Smooth muscle cell (in vitro differentiated cells): ENCODE measurements at regions not wholly inside any gene's neighbourhood (a gene's known extent, or its start where the extent isn't known, plus 50 kb on each side); places are given as distances from the start of the nearest gene placed in this dataset.

Source experiments
- DNase-seq: peaks from one replicate; lab custom pipeline; 2025; ENCODE audit not compliant: unreplicated experiment; lab: John Stamatoyannopoulos, UW
- H2AFZ ChIP-seq: fragments of 200-600 bp; sonication (generic); 2 replicates; pipeline ENCODE4 v1.6.0; 2016; ENCODE audit warnings: antibody characterized with exemption, low read depth, mild to moderate bottlenecking
- H3F3A ChIP-seq: fragments of 200-600 bp; sonication (generic); 2 replicates; pipeline ENCODE4 v1.6.0; 2017; ENCODE audit warnings: antibody characterized with exemption, low read depth
- H3K27ac ChIP-seq: fragments of 200-600 bp; sonication (generic); 2 replicates; pipeline ENCODE4 v1.5.1; 2016; ENCODE audit warnings: low read depth, mild to moderate bottlenecking
- H3K27me3 ChIP-seq: fragments of 200-600 bp; sonication (generic); 2 replicates; pipeline ENCODE4 v1.6.1; 2016; ENCODE audit warnings: low read depth, mild to moderate bottlenecking
- H3K36me3 ChIP-seq: fragments of 200-600 bp; sonication (generic); 2 replicates; pipeline ENCODE4 v1.5.1; 2016; ENCODE audit warnings: low read depth
- H3K4me1 ChIP-seq: fragments of 200-600 bp; sonication (generic); 2 replicates; pipeline ENCODE4 v1.5.1; 2016; ENCODE audit warnings: low read depth
- H3K4me2 ChIP-seq: fragments of 200-600 bp; sonication (generic); 2 replicates; pipeline ENCODE4 v1.6.0; 2016; ENCODE audit warnings: mild to moderate bottlenecking
- H3K4me3 ChIP-seq: fragments of 200-600 bp; sonication (generic); 2 replicates; pipeline ENCODE4 v1.5.1; 2016; ENCODE audit warnings: mild to moderate bottlenecking
- H3K79me2 ChIP-seq: fragments of 200-600 bp; sonication (generic); 2 replicates; pipeline ENCODE4 v1.6.0; 2016; ENCODE audit warnings: low read depth, mild to moderate bottlenecking
- H3K9ac ChIP-seq: fragments of 200-600 bp; sonication (generic); 2 replicates; pipeline ENCODE4 v1.6.0; 2016; ENCODE audit warnings: low read depth
- H3K9me3 ChIP-seq: fragments of 200-600 bp; sonication (generic); replicated peaks from 2 replicates; pipeline ENCODE4 v1.5.1; 2016; ENCODE audit warnings: low read depth
- H4K20me1 ChIP-seq: fragments of 200-600 bp; sonication (generic); 2 replicates; pipeline ENCODE4 v1.6.0; 2016; ENCODE audit warnings: low read depth
- WGBS: methylation state at CpG from one replicate; pipeline ENCODE4 v1.1.7; 2016; ENCODE audit warnings: low lambda C conversion rate; 5-methylcytosine and 5-hydroxymethylcytosine counted together
- TF ChIP-seq, protein P1 (sequence below): fragments of 200-600 bp; sonication (generic); IDR thresholded peaks from 2 replicates; pipeline ENCODE4 v1.5.1; 2017; ENCODE audit warnings: borderline replicate concordance, mild to moderate bottlenecking, antibody characterized with exemption; ENCODE audit not compliant: insufficient read depth, poor library complexity, severe bottlenecking

DNA sequence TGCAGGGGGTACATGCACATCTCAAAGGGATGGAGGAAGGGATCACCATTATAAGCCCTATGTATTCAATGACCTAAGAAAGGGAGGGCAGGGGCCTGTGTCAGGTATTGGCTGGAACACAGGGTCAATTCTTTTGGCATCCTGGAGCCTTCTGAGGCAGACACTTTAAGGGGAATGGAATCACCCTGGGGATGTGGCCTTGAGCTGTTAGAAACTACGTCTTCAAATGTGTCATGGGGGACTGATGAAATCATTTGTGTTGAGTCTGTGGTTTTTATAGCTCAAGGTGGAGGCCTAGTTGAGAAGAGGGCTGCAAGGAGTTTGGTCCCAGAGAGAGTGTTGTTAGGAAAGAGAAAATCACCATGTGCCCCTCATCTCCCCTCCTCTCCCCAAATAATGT, 206.1 kb upstream of the CELF2 start:
- WGBS: 96% methylated on average over 1 of the region's 1 CpG
- Histone ChIP-seq H3K27me3 (no peaks in the 10 kb centered on the region), H3K4me2 (no peak overlapping the region), H3K79me2 (no peaks in the 10 kb centered on the region), H3K4me3 (no peak overlapping the region), H4K20me1 (no peaks in the 10 kb centered on the region), H3K36me3 (no peaks in the 10 kb centered on the region), H3F3A (no peaks in the 10 kb centered on the region), H3K9me3 (no peaks in the 10 kb centered on the region), H3K4me1 (no peaks in the 10 kb centered on the region), H2AFZ (no peak overlapping the region), H3K27ac (no peak overlapping the region), H3K9ac (no peak overlapping the region)
- no peak for DNase-seq
- TF ChIP-seq, protein P1, sequence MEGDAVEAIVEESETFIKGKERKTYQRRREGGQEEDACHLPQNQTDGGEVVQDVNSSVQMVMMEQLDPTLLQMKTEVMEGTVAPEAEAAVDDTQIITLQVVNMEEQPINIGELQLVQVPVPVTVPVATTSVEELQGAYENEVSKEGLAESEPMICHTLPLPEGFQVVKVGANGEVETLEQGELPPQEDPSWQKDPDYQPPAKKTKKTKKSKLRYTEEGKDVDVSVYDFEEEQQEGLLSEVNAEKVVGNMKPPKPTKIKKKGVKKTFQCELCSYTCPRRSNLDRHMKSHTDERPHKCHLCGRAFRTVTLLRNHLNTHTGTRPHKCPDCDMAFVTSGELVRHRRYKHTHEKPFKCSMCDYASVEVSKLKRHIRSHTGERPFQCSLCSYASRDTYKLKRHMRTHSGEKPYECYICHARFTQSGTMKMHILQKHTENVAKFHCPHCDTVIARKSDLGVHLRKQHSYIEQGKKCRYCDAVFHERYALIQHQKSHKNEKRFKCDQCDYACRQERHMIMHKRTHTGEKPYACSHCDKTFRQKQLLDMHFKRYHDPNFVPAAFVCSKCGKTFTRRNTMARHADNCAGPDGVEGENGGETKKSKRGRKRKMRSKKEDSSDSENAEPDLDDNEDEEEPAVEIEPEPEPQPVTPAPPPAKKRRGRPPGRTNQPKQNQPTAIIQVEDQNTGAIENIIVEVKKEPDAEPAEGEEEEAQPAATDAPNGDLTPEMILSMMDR: no peak

DNA sequence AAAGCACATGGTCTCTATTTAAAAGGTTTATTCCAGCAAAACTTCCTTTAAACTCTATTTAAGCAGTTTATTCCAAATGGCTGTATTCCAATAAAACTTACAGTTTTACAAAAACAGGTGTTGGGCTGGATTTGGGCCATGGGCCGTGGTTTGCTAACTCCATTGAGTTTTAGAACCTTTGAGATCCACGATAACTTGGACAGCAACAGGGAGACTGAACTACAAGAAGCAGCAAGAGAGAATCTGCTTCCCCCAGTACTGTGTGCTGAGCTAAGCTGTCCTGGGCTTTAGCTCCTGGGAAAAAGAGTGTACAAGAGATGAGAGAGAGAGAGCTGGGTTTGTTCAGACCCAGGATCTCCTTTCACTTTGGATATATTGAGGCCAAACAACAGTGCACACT, 204.0 kb upstream of the CELF2 start:
- H3K36me3 ChIP-seq: no peaks in the 10 kb centered on the region
- no peaks in the 10 kb centered on the region for H3F3A ChIP-seq
- H3K9me3 ChIP-seq: no peaks in the 10 kb centered on the region
- H3K4me3 ChIP-seq: no peak overlapping the region
- DNase-seq: no peak
- TF ChIP-seq, protein P1: no peak
- WGBS: 82% methylated on average over 2 of the region's 2 CpGs
- H4K20me1 ChIP-seq: no peaks in the 10 kb centered on the region
- H3K27ac ChIP-seq: no peak overlapping the region
- no peak overlapping the region for H3K9ac ChIP-seq
- no peak overlapping the region for H3K4me2 ChIP-seq
- no peaks in the 10 kb centered on the region for H3K27me3 ChIP-seq
- H3K4me1 ChIP-seq: no peaks in the 10 kb centered on the region
- no peaks in the 10 kb centered on the region for H3K79me2 ChIP-seq
- no peak overlapping the region for H2AFZ ChIP-seq

DNA sequence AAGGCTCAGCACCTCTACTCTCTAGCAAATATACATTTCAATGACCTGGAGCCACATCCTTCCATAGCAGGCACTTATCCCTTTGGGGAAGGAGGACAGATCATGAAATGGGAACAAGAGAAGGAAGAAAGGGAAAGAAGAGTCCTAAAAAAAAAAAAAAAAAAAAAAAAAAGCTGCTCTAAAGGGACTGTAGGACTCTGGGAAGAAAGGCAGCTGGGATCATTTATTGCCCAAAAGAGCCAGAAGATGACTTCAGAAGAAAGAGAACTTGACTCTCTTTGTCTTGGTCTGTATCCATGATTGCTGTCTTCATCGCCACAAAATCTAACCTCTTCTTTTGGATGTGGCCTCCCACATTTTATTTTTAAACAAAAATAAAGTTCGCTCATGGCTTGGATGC, 203.6 kb upstream of the CELF2 start:
- Histone ChIP-seq H3K27ac (no peak overlapping the region), H3K27me3 (no peaks in the 10 kb centered on the region), H2AFZ (no peak overlapping the region), H3K4me3 (no peak overlapping the region), H3F3A (no peaks in the 10 kb centered on the region), H3K9ac (no peak overlapping the region), H3K36me3 (no peaks in the 10 kb centered on the region), H3K4me1 (no peaks in the 10 kb centered on the region), H3K79me2 (no peaks in the 10 kb centered on the region), H4K20me1 (no peaks in the 10 kb centered on the region), H3K9me3 (no peaks in the 10 kb centered on the region), H3K4me2 (no peak overlapping the region)
- 92% methylated on average over 2 of the region's 2 CpGs for WGBS
- TF ChIP-seq, protein P1: no peak
- DNase-seq: no peak

DNA sequence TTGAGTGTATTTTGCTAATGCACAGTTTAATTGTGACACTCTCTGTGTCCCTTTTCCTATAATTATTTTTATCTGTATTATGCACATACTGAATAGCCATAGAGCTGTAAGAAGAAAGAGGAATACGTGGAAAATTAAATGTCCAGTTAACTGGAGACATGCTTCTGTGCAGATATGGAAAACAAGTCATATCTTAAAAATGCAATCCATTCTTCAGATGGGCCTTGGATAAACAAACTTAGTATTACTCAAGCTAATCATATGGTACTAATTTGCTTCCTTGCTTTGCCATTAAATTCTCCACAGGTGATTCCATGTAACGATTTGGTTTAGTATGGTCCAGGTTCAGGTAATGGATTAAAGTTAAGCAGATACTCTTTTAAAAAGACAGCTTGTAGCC, 201.2 kb upstream of the CELF2 start:
- Histone ChIP-seq H3K4me2 (peak overlapping the region; percentile 34), H3K27me3 (no peaks in the 10 kb centered on the region), H3K4me1 (no peaks in the 10 kb centered on the region), H2AFZ (no peak overlapping the region), H4K20me1 (no peaks in the 10 kb centered on the region), H3K36me3 (no peaks in the 10 kb centered on the region), H3K9ac (no peak overlapping the region), H3K27ac (no peak overlapping the region), H3K4me3 (no peak overlapping the region), H3F3A (no peaks in the 10 kb centered on the region), H3K9me3 (no peaks in the 10 kb centered on the region), H3K79me2 (no peaks in the 10 kb centered on the region)
- WGBS: 66% methylated on average over 2 of the region's 2 CpGs
- TF ChIP-seq, protein P1: no peak
- no peak for DNase-seq
